Adrenal gland (tissue), 5 donors: ENCODE measurements at regions not wholly inside any gene's neighbourhood (a gene's known extent, or its start where the extent isn't known, plus 50 kb on each side); places are given as distances from the start of the nearest gene placed in this dataset.

Source experiments
- POLR2A ChIP-seq, 2 donors: fragments of 450-650 bp; IDR thresholded peaks; one replicate each; pipeline ENCODE4 v1.6.1; 2017; ENCODE audit warnings: antibody characterized with exemption in 2 of 2, mild to moderate bottlenecking in 2 of 2, moderate library complexity in 1 of 2
- TF ChIP-seq, protein P1 (sequence below), 6 experiments: fragments of 450-650 bp in 4 of 6; fragments of 200-600 bp in 2 of 6; sonication (generic) in 1 of 6; IDR thresholded peaks; 1 replicate in 5 of 6; 2 replicates in 1 of 6; pipeline versions ENCODE4 v1.5.1 to v1.8.0; 2016 to 2021; ENCODE audit warnings: antibody characterized with exemption in 6 of 6, mild to moderate bottlenecking in 2 of 6, moderate library complexity in 1 of 6
- donor health status: DM: no; HTN: no; CAD: no.

DNA sequence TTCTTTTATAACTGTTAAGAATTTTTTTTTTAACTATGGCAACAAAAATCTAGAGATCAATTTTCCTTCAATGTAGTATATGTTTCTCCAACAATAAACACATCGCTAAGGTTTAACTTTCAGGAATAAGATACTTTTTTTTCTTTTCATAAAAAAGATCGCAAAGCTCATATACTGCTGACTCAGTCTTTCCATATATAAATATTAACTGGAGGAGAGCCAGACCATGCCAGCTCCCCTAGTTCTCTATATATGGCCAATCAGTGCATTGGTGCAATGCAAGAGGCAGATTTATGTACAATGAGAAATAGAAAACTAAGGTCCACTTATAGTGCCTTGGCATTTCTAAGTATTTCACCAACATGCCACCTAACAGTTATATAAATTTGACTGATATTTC is 89.2 kb upstream of the GAS1 start:
- TF ChIP-seq, protein P1, sequence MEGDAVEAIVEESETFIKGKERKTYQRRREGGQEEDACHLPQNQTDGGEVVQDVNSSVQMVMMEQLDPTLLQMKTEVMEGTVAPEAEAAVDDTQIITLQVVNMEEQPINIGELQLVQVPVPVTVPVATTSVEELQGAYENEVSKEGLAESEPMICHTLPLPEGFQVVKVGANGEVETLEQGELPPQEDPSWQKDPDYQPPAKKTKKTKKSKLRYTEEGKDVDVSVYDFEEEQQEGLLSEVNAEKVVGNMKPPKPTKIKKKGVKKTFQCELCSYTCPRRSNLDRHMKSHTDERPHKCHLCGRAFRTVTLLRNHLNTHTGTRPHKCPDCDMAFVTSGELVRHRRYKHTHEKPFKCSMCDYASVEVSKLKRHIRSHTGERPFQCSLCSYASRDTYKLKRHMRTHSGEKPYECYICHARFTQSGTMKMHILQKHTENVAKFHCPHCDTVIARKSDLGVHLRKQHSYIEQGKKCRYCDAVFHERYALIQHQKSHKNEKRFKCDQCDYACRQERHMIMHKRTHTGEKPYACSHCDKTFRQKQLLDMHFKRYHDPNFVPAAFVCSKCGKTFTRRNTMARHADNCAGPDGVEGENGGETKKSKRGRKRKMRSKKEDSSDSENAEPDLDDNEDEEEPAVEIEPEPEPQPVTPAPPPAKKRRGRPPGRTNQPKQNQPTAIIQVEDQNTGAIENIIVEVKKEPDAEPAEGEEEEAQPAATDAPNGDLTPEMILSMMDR (IDR thresholded peaks at IDR 0.05): no peak
- TF ChIP-seq POLR2A (IDR thresholded peaks at IDR 0.05): no peak
